Colon (tissue), 2 donors: ENCODE measurements at regions not wholly inside any gene's neighbourhood (a gene's known extent, or its start where the extent isn't known, plus 50 kb on each side); places are given as distances from the start of the nearest gene placed in this dataset.
"Not testable (repeated sequence)": the region's sequence is repeated elsewhere in the genome, so short reads cannot be mapped to it uniquely, and the experiment has no call there.

ENCODE experiments used
- FAIRE-seq: peaks from 2 replicates; lab custom pipeline; 2012; peaks lifted over from hg19 to GRCh38; lab: Jason Lieb, UNC
- donor health status: control.
- donor health status: control.

DNA sequence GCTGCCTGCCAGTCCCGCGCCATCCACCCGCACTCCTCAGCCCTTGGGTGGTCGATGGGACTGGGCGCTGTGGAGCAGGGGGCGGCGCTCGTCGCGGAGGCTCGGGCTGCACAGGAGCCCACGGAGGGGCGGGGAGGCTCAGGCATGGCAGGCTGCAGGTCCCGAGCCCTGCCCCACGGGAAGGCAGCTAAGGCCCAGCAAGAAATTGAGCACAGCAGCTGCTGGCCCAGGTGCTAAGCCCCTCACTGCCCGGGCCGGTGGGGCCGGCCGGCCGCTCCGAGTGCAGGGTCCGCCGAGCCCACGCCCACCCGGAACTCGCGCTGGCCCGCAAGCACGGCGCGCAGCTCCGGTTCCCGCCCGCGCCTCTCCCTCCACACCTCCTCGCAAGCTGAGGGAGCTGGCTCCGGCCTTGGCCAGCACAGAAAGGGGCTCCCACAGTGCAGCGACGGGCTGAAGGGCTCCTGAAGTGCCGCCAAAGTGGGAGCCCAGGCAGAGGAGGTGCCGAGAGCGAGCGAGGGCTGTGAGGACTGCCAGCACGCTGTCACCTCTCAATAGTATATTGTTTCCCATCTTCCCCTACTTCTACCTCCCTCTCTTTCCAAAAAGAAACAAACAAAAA is 219.6 kb downstream of the BAMBI start:
- FAIRE-seq: not testable (repeated sequence)

DNA sequence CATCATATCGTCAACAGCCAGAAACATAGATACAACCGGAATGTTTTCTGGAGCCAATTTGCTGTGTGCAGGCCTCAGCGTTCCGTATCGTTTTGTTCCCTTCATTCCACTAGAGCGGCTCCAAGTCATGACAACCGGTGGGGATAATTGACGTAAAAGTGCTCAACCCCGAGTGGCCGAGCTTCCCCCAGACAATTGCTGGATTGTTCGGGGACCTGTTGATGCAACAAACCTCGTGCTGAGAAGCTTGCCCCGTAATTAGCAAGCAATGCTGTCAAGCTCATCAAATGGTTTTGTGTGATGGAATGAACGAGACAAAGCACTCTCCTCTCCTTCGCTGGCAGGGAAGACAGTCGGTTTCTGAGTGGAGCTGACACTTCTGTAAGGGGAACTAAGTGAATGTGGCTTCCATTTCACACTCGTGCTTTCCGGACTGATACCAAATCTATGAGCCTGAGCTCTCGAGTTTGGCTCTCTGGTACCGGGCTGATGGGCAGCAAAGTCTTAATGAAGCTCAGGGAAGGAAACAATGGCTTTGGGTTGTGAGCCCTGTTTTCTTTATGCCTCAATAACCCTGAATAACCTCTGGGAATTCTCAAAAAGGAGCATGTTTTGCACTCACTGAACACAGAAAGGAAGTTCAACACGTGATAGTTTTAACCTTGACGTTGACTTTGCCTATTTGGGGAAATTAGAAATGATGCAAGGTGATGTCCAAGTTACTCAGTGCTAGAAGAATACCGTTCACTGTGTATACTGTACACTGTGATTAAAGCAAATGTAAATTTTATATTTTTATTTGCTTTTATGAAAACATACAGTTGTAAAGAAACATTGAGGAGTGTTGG is 220.5 kb downstream of the BAMBI start:
- no peak for FAIRE-seq

DNA sequence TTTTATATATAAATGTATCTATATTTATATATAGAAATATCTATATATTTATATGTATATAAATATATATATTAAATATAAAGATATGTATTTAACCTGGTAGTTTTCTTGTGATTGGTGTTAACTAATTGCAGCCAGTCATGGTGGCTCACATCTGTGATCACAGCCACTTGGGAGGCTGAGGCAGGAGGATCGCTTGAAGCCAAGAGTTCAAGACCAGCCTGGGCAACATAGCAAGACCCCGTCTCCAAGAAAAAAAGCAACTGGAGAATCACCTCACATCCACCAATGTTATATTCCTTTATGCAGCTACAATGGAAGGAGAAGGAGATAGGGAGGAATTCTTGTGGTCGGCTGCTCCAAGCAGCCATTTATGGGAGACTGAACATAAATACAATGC is 224.9 kb downstream of the BAMBI start:
- FAIRE-seq: no peak

DNA sequence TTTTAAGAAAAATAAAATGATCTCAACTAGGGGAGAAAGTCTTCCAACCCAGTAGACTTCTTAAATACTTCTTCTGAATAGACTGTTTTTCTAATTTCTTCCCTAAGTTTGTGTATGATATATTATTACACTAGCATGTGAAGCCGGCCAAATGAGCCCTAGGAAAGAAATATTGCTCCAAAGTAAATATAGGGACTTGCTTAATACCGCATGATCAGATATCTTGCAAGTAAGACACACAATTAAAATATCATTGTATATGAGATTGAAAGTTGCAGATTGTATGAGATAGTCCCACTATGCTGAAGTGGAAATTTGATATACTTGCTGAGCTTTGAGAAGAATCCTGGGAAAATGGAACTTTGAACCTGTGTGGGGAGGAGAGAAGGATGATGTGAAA is 225.7 kb downstream of the BAMBI start:
- FAIRE-seq: no peak

DNA sequence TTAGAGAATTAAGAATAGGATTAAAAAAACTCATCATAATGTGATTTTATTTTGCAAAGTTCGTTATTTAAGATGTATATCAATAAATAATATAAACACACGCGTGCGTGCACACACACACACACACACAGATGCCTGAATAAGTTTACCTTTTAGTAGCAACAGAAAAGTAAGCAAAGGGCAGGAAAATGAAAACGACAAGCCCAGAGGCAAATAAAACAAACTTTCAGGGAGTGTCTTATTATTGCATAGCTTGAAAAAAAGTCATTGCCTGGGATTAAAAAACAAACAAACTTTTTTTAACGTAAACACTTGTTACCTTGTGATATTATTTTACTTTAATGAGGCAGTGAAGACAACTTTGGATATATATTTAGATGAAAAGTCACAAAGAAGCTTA is 226.4 kb downstream of the BAMBI start:
- no peak for FAIRE-seq

DNA sequence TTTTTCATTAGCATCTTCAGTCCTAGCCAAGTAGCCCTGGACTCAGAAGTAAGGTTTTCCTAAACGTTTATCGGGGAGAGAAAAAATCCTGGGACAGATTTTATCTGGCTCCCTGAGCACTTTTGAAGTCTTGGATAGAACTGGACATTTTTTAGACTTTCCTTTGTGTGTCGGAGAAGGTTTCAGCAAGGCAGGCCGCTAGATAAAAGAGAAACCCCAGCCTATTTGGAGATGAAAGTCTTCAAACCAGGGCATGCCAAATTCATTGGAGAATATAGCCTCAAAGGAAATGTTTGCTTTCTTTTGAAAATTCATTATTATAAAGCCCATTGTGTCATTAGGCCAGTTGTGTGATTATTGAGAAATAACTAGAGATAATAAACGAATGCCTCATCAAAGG is 228.1 kb downstream of the BAMBI start:
- FAIRE-seq: no peak

DNA sequence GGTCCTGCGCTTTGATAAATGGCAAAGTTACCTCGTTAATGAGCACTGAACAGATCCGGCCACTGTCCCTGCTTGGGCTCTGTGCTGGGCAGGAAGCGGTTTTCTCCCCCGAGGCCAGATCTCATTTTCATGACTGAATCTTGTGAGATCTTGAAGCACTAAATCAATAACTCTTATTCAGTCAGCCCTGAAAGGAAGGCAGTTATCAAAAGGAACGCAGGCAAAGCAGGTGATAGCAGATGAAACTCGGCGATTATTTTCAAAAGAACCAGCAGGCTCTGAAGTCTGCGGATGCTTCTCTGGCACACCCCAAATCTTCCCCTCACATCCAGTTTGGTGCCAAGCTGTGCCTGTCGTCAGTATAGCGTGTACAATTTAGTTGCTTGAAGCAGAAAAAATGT is 228.7 kb downstream of the BAMBI start:
- FAIRE-seq: no peak

DNA sequence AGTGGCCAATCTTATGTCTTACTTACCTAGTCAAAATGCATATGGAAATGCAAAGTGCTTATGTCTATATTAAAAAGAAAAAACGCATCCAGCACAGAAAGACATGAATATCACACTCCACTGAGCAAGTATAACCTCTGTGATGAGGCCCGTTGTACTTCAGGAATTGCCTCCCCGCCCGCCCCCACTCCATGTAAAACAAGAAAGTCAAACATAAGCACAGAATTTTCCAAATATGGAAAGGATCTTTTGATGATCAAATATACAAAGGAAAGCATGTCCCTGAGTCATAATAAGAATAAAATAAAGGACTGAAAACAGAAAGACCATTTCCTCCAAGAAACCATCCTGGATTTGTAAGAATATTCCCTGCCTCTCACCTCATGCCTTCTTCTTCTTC is 229.1 kb downstream of the BAMBI start:
- FAIRE-seq: no peak

DNA sequence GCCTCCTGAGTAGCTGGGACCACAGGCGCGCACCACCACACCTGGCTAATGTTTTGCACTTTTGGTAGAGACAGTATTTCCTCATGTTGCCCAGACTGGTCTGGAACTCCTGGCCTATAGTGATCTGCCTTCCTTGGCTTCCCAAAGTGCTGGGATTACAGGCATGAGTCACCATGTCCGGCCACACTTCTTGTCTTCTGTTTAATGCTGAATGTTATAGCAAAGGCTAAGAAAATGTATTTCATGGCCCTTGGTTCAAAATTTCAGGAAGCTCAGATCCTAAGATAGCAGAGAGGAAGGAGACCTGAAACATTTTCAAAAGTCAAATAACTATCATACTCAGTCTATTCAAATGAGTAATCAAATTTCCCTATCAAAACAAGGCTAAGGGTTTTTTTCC is 229.6 kb downstream of the BAMBI start:
- no peak for FAIRE-seq

DNA sequence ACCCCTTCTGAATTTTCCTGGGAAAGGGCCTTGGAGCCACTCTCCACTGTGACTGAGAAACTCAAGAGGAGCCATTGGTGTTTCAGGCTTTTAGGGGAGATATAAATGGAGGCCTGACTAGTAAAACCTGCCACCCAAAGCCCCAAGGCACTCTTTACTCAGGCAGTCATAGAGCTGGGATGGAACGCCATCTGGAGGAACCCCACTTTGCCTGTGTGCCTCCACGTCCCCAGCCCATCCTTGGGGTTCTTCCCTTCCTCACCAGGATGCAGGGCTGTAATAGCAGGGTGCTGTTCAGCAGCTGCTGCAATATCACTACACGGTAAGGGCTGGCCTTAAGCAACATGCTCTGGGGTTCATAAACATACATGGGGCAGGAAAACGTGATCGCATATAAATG is 232.6 kb downstream of the BAMBI start:
- no peak for FAIRE-seq

DNA sequence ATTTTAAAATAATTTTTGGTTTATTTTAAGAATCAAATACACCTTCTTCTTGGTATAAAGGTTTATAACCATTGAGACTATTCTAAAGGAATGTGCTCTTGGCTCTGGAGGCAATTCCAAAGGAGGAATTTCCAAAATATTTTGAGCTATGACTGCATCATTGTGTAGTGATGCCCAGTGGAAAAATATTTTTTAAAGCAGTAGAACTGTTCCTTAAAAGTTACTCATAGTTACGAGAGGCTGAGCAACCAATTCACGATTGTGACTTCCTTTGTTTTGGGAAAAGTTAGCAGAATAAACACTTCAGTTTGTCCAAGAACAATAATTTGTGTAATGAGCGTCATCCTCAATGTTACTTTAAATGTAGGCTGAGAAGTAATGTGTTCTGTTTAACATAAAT is 233.6 kb downstream of the BAMBI start:
- FAIRE-seq: no peak

DNA sequence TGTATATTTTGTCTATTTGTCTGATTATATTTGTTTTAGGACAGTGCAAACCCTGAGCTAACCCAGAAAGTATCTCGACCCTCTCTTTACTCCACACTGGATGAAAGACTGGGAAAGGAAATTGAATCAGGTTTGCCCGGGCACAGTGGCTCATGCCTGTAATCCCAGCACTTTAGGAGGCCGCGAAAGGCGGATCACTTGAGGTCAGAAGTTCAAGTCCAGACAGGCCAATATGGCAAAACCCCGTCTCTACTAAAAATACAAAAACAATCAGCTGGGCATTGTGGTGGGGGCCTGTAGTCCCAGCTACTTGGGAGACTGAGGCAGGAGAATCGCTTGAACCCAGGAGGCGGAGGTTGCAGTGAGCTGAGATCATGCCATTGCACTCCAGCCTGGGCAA is 234.2 kb downstream of the BAMBI start:
- FAIRE-seq: not testable (repeated sequence)

DNA sequence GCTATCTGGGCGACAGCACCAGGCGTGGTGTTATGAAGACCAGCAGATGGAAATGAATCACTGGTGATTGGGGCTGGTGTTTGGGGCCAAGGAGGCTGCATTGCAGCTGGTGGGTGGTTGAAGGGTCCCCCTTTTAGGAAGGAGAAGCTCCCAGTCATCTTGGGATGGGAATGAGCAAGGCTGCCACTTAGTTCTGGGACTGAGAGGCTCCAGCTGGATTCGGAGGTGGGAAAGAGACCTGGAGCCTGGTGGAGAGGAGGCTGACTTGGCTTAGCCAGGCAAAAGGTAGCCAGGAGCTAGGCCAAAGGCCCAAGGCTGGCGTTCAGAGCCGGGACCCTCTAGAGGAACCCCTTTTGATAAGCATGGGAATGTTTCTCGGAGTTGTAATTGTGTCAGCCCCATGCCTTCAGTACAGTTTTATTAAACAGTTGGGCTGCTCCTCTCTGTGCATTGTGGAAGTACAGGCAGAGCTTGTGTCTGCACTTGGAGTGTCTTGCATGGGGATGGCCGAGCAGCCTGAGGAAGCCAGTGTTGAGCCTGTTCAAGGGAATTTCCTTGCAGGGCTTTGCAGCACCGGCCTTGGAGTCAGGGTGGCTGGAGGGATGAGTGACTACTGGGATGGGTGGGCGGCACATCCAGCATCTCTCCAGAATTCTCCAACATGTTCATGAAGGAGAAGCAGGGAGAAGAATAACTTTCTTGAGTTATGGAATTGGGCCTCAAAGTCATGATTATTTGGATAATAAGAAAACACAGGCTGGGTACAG is 234.9 kb downstream of the BAMBI start:
- FAIRE-seq: no peak

DNA sequence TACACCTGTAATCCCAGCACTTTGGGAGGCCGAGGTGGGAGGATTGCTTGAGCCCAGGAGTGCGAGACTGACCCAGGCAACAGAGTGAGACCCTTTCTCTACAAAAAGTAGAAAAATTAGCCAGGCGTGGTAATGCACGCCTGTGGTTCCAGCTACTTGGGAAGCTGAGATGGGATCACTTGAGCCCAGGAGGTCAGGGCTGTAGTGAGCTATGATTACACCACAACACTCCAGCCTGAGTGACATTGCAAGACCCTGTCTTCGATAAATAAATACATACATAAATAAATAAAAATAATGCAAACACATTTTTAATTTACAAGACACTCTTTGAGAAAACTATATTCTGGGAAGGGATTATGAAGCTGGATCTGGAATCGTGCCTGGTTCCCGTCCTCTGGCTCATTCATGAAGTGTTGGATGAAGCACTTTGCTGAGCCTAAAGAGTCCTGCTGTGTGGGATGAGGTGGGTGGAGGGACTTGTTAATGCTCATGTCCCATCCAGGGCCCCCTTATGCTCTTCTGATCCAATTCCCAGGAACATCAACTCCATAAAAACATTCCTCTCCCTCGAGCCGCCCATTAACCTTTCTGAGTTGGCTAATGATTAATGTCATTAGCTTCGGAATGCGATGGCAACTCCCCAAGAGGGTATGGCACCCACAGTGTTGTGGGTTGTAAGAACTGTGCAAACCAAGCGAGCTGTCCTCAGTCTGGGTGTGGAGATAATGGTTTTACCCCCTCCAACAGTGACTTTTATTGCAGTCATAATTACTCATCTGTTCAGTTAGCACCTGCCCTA is 236.3 kb downstream of the BAMBI start:
- FAIRE-seq: no peak

DNA sequence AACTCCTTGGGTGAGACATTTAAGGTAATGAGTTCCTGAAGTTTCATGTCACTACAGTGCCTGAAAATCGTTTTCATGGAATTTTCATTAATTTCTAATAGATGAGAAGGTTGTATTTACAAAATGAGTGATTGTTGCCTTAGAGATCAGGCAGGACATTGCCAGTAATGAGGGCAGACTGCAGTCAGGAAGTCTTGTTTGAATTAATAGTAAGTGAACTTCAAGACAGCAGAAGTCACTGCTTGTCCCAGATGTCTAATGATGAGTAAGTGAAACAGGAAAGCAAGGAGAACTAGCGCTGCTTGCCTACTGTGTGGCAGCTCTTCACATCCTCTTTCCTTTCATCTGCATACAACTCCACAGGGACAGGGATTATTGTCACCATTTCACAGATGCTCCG is 237.4 kb downstream of the BAMBI start:
- FAIRE-seq: no peak

DNA sequence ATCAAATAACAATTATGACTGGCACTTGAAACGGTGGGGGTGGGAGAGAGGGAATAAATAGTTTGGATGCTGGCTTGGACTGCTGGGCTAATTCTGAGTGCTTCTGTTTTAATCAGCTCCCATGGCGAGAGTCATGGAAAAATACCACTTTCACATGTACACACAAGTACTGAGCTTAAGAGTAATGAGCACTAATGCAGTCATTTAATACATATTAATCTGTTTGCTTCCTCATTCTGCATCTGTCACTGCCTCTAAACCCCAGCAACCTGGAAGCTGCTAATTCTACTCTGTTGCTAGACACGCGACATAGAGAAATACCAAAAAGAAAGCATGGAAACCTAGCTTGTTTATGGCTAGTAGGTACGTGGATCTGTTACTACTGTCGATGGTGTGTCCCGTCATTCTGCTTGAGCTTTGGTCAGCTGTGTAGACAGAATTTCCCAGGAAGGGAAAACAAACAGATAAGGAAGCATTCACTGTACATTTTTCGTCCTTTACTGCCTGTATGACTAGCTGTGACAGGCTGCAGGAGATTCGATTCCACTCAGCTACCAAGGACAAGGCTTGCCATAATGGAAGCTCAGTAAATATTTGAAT is 238.8 kb downstream of the BAMBI start:
- FAIRE-seq: no peak

DNA sequence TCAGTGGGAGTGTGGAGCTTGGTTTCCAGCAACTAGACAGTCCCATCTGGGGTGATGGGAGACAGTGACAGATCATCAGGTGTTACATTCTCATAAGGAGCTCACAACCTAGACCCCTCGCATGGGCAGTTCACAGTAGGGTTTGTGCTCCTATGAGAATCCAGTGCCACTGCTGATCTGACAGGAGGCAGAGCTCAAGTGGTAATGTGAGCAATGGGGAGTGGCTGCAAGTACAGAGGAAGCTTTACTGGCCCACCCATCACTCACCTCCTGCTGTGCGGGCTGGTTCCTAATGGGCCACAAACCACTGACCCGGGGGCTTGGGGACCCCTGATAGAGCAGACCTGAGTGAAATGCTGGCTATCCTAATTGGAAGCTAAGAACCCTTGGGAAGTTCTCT is 242.8 kb downstream of the BAMBI start:
- FAIRE-seq: no peak

DNA sequence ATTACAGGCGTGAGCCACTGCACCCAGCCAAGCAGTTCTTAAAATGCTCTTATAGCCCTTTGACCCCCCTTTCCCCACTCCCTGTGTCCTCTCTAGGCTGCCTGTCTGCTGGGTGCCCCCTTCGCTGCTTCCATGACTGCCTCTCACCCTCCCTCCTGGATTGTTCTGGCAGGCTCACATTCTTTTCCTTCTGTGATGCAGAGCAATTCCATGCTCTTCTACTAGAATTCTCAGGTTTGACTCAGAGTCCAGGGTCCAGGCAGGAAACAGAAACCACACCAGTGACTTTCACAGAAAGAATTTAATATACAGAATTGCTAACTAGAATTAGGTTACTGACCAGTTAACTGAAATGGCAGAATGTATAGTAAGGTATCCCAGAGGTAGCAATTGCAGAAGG is 244.8 kb downstream of the BAMBI start:
- FAIRE-seq: no peak

DNA sequence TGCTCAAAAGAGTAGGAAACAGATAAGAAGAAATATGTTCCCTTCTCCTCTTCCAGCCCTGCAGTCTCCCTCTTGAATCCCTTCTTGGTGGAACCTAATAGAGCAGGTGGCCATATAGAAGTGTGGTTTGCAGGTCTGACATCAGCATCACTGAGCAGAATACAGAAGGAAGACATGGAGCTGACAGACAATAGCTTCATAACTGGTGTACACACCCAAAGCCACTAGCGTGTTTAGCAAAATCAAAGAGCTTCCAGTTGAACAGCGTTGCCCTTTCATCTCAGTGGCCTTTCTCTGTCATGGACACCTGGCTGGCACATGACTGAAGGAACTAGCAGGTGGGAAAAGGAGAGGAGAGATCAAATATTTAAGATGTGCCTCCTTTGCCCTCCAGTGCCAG is 245.5 kb downstream of the BAMBI start:
- FAIRE-seq: no peak

DNA sequence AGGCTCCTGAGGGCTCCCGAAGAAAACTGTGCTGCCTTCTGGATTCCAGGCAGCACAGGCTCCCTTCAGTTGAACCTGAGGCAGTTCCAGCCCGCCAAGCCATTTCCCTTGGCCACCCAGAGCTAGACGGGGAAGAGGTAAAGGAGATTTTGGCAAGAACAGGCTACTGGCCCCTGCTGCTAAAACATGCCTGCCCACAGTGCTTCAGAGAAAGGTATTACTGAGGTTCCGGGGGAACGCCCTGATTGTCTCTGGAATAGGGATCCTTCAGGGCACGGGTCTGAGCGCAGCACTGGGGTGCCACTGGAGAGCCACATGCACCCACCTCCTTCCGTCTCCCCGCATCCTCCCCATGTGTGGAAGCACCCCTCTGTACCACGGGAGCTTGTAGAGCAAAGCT is 247.4 kb downstream of the BAMBI start:
- no peak for FAIRE-seq

DNA sequence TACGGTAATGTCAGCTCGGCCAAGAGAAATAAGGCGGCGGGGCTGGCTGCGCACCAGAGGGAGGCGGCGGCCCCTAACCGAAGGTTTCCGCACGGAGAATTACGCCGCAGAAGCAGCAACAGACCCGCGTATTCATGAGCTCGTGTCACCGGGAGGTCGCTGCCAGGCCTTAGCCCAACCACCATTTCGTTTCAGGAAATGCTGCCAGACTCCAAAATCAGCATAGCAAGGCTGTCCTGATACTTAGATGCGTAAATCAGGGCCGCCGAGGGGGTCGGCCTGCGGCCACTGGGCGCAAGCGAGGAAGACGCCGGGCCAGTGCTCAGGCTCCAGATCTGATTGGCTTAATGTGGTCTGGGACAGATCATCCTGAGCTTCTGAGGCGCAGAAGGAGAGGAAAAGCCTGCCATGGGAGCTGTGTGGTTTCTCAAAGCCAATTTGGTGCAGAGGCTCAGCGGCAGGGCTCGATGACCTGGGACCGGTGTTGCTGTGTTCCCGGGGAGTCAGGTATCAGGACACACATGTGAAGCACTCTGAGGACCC is 247.9 kb downstream of the BAMBI start:
- no peak for FAIRE-seq

DNA sequence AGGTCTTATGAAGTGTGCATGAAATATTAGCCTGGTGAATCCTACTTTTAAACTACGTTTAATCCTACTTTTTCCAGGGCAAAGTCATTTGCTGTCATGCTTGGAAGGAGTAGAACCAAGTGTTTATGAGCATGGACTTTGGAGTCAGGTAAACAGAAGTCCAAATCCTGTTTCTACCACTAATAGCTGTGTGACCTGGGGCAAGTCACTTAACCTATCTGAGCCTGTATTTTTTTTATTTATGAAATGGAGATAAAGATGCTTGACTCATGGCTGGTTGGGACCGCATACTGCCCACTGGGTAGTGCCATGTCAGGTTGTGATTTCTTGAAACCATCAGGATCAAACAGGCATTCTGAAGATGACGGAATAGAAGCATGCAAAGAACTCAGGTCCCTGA is 249.6 kb downstream of the BAMBI start:
- no peak for FAIRE-seq
